GM12891 (cell line): ENCODE measurements at regions not wholly inside any gene's neighbourhood (a gene's known extent, or its start where the extent isn't known, plus 50 kb on each side); places are given as distances from the start of the nearest gene placed in this dataset.

Experiments used
- DNase-seq: peaks from one replicate; pipeline ENCODE4 v3.0.0; 2011; ENCODE audit warnings: low spot score; ENCODE audit not compliant: insufficient read length
- FAIRE-seq: peaks from 2 replicates; lab custom pipeline; 2011; peaks lifted over from hg19 to GRCh38; lab: Jason Lieb, UNC
- PAX5 ChIP-seq: IDR thresholded peaks from 2 replicates; pipeline ENCODE4 v1.6.1; 2011; ENCODE audit warnings: low read length, moderate library complexity, mild to moderate bottlenecking; ENCODE audit not compliant: insufficient read depth, severe bottlenecking
- POLR2A ChIP-seq: IDR thresholded peaks from 2 replicates; pipeline ENCODE4 v1.6.1; 2011; ENCODE audit warnings: low read depth, low read length, control low read depth
- POLR2AphosphoS5 ChIP-seq: IDR thresholded peaks from 2 replicates; pipeline ENCODE4 v1.6.1; 2011; ENCODE audit warnings: low read depth, low read length, control low read depth
- POU2F2 ChIP-seq: IDR thresholded peaks from 2 replicates; pipeline ENCODE4 v1.6.1; 2011; ENCODE audit warnings: low read depth, mild to moderate bottlenecking, control low read depth, low read length, moderate library complexity
- SPI1 ChIP-seq: IDR thresholded peaks from 2 replicates; pipeline ENCODE4 v1.6.1; 2011; ENCODE audit warnings: low read depth, low read length, control low read depth
- TAF1 ChIP-seq: IDR thresholded peaks from 2 replicates; pipeline ENCODE4 v1.6.1; 2011; ENCODE audit warnings: low read depth, low read length, control low read depth

DNA sequence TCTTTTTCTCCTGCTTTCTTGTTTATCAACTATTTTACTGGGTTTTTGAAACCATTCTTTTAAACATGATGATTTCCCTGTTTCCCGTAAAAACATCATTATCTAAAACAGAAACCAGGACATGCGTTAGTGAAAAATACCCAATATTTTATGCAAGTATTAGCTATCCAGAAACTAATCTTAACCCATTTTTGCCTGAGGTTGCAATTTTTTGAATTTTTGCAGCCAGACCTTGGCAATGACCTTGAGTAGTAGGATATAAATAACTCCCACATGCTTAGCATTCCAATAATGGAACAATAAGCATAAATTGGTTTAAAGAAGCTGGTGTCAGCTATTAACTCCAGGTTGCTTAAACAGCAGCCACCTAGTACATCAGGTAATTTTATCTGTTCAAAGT, 308.9 kb upstream of the ANO3 start:
- DNase-seq (no peak), FAIRE-seq (no peak)
- TF ChIP-seq POU2F2 = no peak
- TF ChIP-seq SPI1 = no peak
- no peak for TF ChIP-seq TAF1
- no peak for TF ChIP-seq POLR2AphosphoS5
- no peak for TF ChIP-seq PAX5
- no peak for TF ChIP-seq POLR2A

DNA sequence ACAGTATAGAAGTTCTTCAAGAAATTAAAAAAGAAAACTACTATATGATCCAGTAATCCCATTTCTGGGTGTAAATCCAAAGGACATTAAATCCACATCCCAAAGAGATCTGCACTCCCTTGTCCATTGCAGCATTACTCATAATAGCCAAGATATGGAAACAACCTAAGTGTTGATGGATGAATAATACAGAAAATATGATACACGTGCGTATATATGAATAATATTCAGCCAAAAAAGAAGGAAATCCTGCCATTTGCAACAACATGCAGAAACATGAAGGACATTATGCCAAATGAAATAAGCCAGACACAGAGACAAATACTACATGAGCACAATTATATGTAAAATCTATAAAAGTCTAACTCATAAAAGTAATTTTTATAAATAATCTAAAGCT, 306.3 kb upstream of the ANO3 start:
- no peak for TF ChIP-seq POLR2A
- TF ChIP-seq POLR2AphosphoS5 = no peak
- FAIRE-seq (no peak), DNase-seq (no peak)

GRCh38 chr11:26026078-26026477, 305.9 kb upstream of the ANO3 start:
- TF ChIP-seq POLR2A (no peak), PAX5 (no peak), TAF1 (no peak), POLR2AphosphoS5 (no peak), POU2F2 (no peak), SPI1 (no peak)
- FAIRE-seq = no peak
- no peak for DNase-seq

- no peak for TF ChIP-seq SPI1
- no peak for TF ChIP-seq PAX5
- TF ChIP-seq POLR2A = no peak
- no peak for TF ChIP-seq POLR2AphosphoS5
- TF ChIP-seq TAF1 = no peak
- FAIRE-seq (no peak), DNase-seq (no peak)
Observed at GRCh38 chr11:26027887-26028286, 304.0 kb upstream of the ANO3 start.

- no peak for DNase-seq
- no peak for FAIRE-seq
- TF ChIP-seq PAX5 (no peak), POLR2A (no peak), POLR2AphosphoS5 (no peak), SPI1 (no peak), TAF1 (no peak), POU2F2 (no peak)
Observed at GRCh38 chr11:26028393-26028911, 303.5 kb upstream of the ANO3 start.

DNA sequence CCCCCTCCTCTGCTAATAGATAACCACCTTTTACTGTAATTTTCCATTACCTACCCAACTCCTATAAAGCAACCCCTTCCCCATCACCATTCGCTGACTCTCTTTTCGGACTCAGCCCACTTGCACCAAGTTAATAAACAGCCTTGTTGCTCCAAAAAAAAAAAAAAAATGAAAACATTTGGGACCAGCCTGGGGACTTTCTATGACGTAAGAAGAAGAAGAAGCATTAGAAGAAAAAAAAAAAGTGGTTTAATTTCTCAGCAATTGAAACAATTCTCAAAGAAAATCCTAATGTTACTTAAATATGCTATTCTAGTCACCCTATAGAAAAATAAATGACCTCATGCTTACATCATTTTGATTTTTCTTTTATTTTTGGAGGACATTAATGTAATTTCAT, 301.5 kb upstream of the ANO3 start:
- TF ChIP-seq PAX5 (no peak), POLR2AphosphoS5 (no peak), SPI1 (no peak), POLR2A (no peak), TAF1 (no peak), POU2F2 (no peak)
- DNase-seq (no peak), FAIRE-seq (no peak)

DNA sequence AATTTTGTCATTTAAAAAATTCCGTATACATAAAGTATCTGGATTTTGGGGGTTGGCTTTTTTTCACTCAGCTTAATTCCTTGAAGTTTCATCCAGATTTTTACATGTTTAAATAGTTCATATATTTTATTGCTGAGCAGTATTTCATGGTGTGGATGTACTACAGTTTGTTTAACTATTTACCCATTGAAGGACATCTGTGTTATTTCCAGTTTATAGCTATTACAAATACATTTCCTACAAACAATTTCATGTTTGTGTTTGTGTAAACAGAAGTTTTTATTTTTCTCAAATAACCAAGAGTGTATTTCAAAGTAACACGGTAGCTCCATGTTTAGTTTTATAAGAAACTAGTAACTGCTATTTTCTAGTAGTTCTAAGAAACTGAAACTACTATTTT, 299.7 kb upstream of the ANO3 start:
- FAIRE-seq = no peak

GRCh38 chr11:26035696-26036095, 296.2 kb upstream of the ANO3 start:
- TF ChIP-seq POLR2A (no peak), PAX5 (no peak), POLR2AphosphoS5 (no peak), TAF1 (no peak), SPI1 (no peak), POU2F2 (no peak)
- DNase-seq = no peak
- FAIRE-seq = no peak

More for the DNA sequence above, 299.7 kb upstream of the ANO3 start:
- TF ChIP-seq PAX5 (no peak), SPI1 (no peak), POU2F2 (no peak), POLR2AphosphoS5 (no peak), POLR2A (no peak), TAF1 (no peak)
- DNase-seq = no peak

DNA sequence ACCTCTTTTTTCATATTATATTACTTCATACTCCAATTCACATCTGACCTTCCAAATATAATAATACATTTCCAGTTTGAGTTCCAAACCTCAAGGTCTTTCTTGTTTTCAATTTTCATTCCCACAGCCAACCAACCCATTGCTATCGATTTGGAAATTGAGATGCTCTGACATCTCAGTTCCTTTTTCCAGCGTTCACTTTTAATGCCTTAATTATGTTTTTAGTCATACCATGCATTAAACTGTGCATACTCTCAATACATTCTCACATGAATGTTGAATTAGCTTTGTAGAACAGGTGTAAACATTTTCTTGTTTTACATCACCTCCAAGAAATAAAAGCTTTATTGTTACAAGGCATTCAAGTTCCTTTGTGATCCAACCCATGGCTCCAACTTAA, 294.2 kb upstream of the ANO3 start:
- DNase-seq = no peak
- TF ChIP-seq TAF1 (no peak), SPI1 (peak; percentile 88)
- no peak for FAIRE-seq

- TF ChIP-seq POLR2A = no peak
- TF ChIP-seq TAF1 = no peak
- no peak for TF ChIP-seq POU2F2
- no peak for TF ChIP-seq POLR2AphosphoS5
- TF ChIP-seq SPI1 = no peak
- no peak for TF ChIP-seq PAX5
- DNase-seq (no peak), FAIRE-seq (no peak)
Observed at GRCh38 chr11:26040339-26040738, 291.6 kb upstream of the ANO3 start.

DNA sequence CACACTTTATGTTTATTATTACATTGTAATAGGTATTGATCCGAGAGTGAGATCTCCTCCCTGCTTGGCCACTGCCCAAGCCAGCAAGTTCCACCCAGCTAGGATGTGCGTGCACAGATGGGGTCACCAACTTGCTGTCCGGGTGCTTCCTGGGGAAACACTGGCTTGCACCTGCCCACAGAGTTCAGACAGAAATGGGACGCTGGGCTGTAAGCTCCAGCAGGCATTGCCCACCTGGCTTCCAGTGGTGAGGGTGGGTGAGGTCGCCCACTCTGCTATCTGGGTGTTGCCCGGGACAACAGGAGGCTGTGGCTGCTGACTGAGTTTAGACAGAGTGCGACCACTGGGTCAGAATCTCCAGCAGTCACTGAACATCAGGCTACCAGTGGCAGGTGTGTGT, 289.8 kb upstream of the ANO3 start:
- TF ChIP-seq SPI1 (no peak), PAX5 (no peak), TAF1 (no peak), POLR2AphosphoS5 (no peak), POU2F2 (no peak), POLR2A (no peak)
- DNase-seq = no peak
- no peak for FAIRE-seq
